Stomach smooth muscle (tissue), 2 donors: ENCODE measurements at regions not wholly inside any gene's neighbourhood (a gene's known extent, or its start where the extent isn't known, plus 50 kb on each side); places are given as distances from the start of the nearest gene placed in this dataset.
"Not testable (repeated sequence)": the region's sequence is repeated elsewhere in the genome, so short reads cannot be mapped to it uniquely, and the experiment has no call there.

Source experiments
- H3K27ac ChIP-seq: one replicate; pipeline ENCODE4 v1.7.0; 2013; ENCODE audit warnings: mild to moderate bottlenecking, low read length, inconsistent platforms
- H3K27me3 ChIP-seq, 2 donors: one replicate each; pipeline ENCODE4 v1.7.0; 2013; ENCODE audit warnings: low read length in 2 of 2; ENCODE audit not compliant: insufficient read depth in 2 of 2, control insufficient read depth in 1 of 2
- H3K36me3 ChIP-seq, 2 donors: one replicate each; pipeline ENCODE4 v1.7.0; 2013; ENCODE audit warnings: low read length in 2 of 2; ENCODE audit not compliant: control insufficient read depth in 2 of 2, insufficient read depth in 2 of 2
- H3K4me1 ChIP-seq: one replicate; pipeline ENCODE4 v1.7.0; 2013; ENCODE audit warnings: low read length; ENCODE audit not compliant: control insufficient read depth, insufficient read depth
- H3K4me3 ChIP-seq, 2 donors: one replicate each; pipeline ENCODE4 v1.7.0; 2013; ENCODE audit warnings: low read length in 2 of 2
- H3K9ac ChIP-seq, 2 donors: one replicate each; pipeline ENCODE4 v1.7.0; 2013; ENCODE audit warnings: low read length in 2 of 2, mild to moderate bottlenecking in 1 of 2
- H3K9me3 ChIP-seq, 2 donors: one replicate each; pipeline ENCODE4 v1.7.0; 2013; ENCODE audit warnings: low read length in 2 of 2; ENCODE audit not compliant: control insufficient read depth in 2 of 2
- donor health status: healthy.
- donor health status: Pancreatic carcinoma.

- not testable (repeated sequence) for H3K27me3 ChIP-seq, H3K9me3 ChIP-seq, H3K4me3 ChIP-seq, H3K36me3 ChIP-seq, H3K4me1 ChIP-seq, H3K27ac ChIP-seq, H3K9ac ChIP-seq
Measured at GRCh38 chr4:67412153-67412712, 133.1 kb downstream of the CENPC start.

DNA sequence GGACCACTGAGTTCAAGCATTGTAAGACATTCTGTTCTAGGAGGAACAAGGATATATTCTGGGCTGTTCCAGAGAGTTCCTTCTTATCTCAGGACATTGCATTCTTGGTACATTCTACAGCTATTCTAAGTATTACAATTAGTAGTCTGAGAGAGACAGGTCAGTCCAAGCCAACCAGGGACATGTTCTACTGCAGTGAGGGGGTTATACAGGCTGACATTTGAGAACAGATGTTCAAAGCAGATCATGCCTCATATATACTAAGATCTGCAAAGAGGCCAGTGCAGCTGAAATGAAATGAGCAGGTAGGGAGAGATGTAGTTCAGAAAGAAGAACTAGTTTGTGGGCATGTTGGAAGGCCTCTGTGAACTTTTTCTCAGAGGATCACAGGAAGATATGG, 142.0 kb downstream of the CENPC start:
- H3K9ac ChIP-seq, result no peak overlapping the region
- H3K27ac ChIP-seq, result no peak overlapping the region
- H3K4me1 ChIP-seq, result no peaks in the 10 kb centered on the region
- no peak overlapping the region for H3K4me3 ChIP-seq
- H3K9me3 ChIP-seq, result no peaks in the 10 kb centered on the region
- H3K36me3 ChIP-seq, result no peaks in the 10 kb centered on the region
- H3K27me3 ChIP-seq, result no peaks in the 10 kb centered on the region

DNA sequence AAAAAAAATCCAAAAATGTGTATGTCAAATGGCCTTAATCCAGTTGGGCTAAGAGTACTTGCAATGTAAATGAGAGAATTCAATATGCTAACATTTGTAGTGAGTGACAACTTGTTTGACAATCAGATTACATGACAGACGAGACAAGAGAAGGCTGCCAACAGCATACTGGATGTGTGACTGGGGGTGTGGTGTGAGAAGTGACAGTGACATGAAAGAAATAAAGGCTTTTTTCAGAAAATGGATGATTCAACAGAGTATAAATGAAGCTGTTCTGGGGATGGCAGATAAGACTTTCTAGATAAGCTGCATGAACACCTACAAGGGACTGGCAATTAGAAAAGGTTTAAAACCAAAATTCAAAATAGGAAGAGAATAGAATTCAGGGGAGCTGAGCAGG, 143.4 kb downstream of the CENPC start:
- H3K9ac ChIP-seq, result no peak overlapping the region
- H3K27me3 ChIP-seq, result no peaks in the 10 kb centered on the region
- no peak overlapping the region for H3K27ac ChIP-seq
- no peaks in the 10 kb centered on the region for H3K36me3 ChIP-seq
- H3K9me3 ChIP-seq, result peaks cover 0 to 3% of the 10 kb centered on the region in 2 donors
- H3K4me3 ChIP-seq, result no peak overlapping the region
- H3K4me1 ChIP-seq, result no peaks in the 10 kb centered on the region

- Histone ChIP-seq H3K4me3 (no peak overlapping the region), H3K27me3 (no peaks in the 10 kb centered on the region), H3K9me3 (peaks cover 0 to 3% of the 10 kb centered on the region in 2 donors)
Measured at GRCh38 chr4:67397931-67398330, 147.4 kb downstream of the CENPC start.

DNA sequence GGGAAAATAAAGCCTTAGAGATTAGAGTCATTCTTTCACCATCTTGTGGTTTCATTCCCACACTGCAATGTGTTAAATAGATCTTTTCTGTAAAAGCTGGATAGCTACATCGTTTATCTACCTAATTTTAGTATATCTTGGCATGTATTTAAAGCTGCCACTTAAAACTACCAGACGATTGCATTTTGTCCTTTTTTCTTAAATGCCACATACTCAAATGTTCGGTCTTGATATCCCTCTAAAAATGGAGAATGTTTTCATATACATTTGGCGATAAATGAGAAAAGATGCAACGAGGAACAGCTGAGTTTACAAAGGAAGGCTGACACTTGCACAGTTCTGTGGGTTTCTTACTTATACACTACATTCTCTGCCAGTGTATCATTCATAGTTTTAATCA, 148.3 kb downstream of the CENPC start:
- Histone ChIP-seq H3K4me1 (no peaks in the 10 kb centered on the region), H3K36me3 (no peaks in the 10 kb centered on the region), H3K27me3 (peaks cover 0 to 3% of the 10 kb centered on the region in 2 donors), H3K9ac (no peak overlapping the region), H3K27ac (no peak overlapping the region), H3K9me3 (peaks cover 0 to 3% of the 10 kb centered on the region in 2 donors), H3K4me3 (no peak overlapping the region)

More at GRCh38 chr4:67397931-67398330, 147.4 kb downstream of the CENPC start:
- no peak overlapping the region for H3K27ac ChIP-seq
- no peaks in the 10 kb centered on the region for H3K4me1 ChIP-seq
- H3K9ac ChIP-seq, result no peak overlapping the region
- no peaks in the 10 kb centered on the region for H3K36me3 ChIP-seq

GRCh38 chr4:67396008-67396407, 149.3 kb downstream of the CENPC start:
- peaks cover 0 to 3% of the 10 kb centered on the region in 2 donors for H3K9me3 ChIP-seq
- H3K27me3 ChIP-seq, result peaks cover 3% of the 10 kb centered on the region in 2 donors
- H3K4me1 ChIP-seq, result no peaks in the 10 kb centered on the region
- no peak overlapping the region for H3K4me3 ChIP-seq
- no peak overlapping the region for H3K27ac ChIP-seq
- no peak overlapping the region for H3K9ac ChIP-seq
- no peaks in the 10 kb centered on the region for H3K36me3 ChIP-seq

DNA sequence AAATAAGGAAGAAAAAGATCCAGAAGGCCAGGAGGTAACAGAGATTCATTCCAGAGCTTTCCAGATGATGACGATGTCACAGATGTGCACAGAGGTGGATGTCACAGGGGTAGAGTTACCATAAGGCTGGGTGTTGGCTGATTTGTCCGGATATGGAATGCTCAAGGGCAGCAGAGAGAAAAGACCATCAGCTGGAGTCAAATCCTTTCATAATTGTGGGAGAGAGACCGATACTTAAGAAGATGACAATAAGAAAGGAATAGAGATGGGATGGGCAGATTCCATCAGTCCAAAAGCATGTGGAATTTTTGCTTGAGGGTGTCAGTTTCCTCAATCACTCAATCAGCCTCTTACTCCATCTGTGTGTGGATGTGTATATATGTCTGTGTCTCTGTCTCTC, 150.4 kb downstream of the CENPC start:
- Histone ChIP-seq H3K4me3 (no peak overlapping the region), H3K9ac (no peak overlapping the region), H3K27me3 (peaks cover 3% of the 10 kb centered on the region in 2 donors), H3K9me3 (peaks cover 0 to 3% of the 10 kb centered on the region in 2 donors), H3K36me3 (no peaks in the 10 kb centered on the region), H3K4me1 (no peaks in the 10 kb centered on the region), H3K27ac (no peak overlapping the region)

- Histone ChIP-seq H3K4me1 (no peaks in the 10 kb centered on the region), H3K27me3 (peaks cover 3% of the 10 kb centered on the region in 2 donors), H3K9me3 (peaks cover 0 to 3% of the 10 kb centered on the region in 2 donors), H3K36me3 (no peaks in the 10 kb centered on the region), H3K9ac (no peak overlapping the region), H3K4me3 (no peak overlapping the region), H3K27ac (no peak overlapping the region)
Measured at GRCh38 chr4:67393699-67394281, 151.5 kb downstream of the CENPC start.

DNA sequence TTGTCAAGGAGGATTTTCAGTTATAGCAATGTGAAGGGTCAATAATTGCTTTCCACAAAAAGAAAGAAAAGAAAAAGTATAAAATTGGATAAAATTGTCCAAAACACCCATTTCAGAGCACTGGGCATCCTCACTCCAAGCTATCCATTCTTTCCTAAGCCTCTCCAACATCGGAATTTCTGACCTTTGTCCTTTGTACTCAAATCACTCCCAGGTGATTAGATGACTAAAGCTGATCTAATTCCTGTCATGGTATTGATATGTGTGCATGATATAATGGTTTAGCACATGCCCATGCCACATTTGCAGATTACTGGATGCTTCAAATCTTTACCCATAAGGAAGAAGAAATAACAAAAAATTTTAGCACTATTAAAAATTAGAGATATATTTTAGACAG, 152.3 kb downstream of the CENPC start:
- no peak overlapping the region for H3K9ac ChIP-seq
- no peak overlapping the region for H3K4me3 ChIP-seq
- no peaks in the 10 kb centered on the region for H3K4me1 ChIP-seq
- no peak overlapping the region for H3K27ac ChIP-seq
- H3K36me3 ChIP-seq, result no peaks in the 10 kb centered on the region
- peaks cover 3% of the 10 kb centered on the region in 2 donors for H3K27me3 ChIP-seq
- H3K9me3 ChIP-seq, result peaks cover 0 to 2% of the 10 kb centered on the region in 2 donors

DNA sequence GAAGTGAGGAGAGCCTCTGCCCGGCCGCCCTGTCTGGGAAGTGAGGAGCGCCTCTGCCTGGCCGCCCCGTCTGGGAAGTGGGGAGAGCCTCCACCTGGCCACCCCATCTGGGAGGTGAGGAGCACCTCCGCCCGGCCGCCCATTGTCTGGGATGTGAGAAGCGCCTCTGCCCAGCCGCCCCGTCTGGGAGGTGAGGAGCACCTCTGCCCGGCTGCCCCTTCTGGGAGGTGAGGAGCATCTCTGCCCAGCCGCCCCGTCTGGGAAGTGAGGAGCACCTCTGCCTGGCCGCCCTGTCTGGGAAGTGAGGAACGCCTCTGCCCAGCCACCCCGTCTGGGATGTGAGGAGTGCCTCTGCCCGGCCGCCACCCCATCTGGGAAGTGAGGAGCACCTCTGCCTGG, 163.9 kb downstream of the CENPC start:
- not testable (repeated sequence) for H3K9me3 ChIP-seq, H3K9ac ChIP-seq, H3K4me1 ChIP-seq, H3K27me3 ChIP-seq, H3K27ac ChIP-seq, H3K36me3 ChIP-seq, H3K4me3 ChIP-seq

DNA sequence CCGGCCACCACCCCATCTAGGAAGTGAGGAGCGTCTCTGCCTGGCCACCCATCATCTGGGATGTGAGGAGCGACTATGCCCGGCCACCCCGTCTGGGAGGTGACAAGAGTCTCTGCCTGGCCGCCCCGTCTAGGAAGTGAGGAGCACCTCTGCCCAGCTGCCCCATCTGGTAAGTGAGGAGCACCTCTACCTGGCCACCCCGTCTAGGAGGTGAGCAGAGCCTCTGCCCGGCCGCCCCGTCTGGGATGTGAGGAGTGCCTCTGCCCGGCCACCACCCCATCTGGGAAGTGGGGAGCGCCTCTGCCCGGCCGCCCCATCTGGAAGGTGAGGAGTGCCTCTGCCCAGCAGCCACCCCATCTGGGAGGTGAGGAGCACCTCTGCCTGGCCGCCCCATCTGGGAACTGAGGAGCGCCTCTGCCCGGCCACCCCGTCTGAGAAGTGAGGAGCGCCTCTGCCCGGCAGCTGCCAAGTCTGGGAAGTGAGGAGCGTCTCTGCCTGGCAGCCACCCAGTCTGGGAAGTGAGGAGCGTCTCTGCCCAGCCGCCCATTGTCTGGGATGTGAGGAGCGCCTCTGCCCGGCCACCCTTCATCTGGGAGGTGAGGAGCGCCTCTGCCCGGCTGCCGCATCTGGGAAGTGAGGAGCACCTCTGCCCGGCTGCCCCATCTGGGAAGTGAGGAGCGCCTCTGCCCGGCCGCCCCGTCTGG, 164.4 kb downstream of the CENPC start:
- H3K9ac ChIP-seq, H3K27ac ChIP-seq, H3K4me1 ChIP-seq, H3K27me3 ChIP-seq, H3K36me3 ChIP-seq, H3K4me3 ChIP-seq, H3K9me3 ChIP-seq: not testable (repeated sequence)
